ENCODE measurements at regions not wholly inside any gene's neighbourhood (a gene's known extent, or its start where the extent isn't known, plus 50 kb on each side); places are given as distances from the start of the nearest gene placed in this dataset.

GRCh38 chr5:104951829-104952228 is 1389.2 kb upstream of the NUDT12 start:
- POLR2A ChIA-PET: no interaction called here
- TF ChIP-seq HDGF (IDR thresholded peaks at IDR 0.05; ENCODE audit: borderline replicate concordance): no peak
- no peak for TF ChIP-seq SP1 (IDR thresholded peaks at IDR 0.05)
- CTCF ChIA-PET: no interaction called here
- no peak for DNase-seq (ENCODE audit: extremely low spot score)

- CTCF ChIA-PET: no interaction called here
- DNase-seq (ENCODE audit: extremely low spot score): no peak
- no peak for TF ChIP-seq FOXK2 (IDR thresholded peaks at IDR 0.05)
- no peak for TF ChIP-seq TARDBP (IDR thresholded peaks at IDR 0.05)
- no peak for TF ChIP-seq SP1 (IDR thresholded peaks at IDR 0.05)
- no peak for TF ChIP-seq HDGF (IDR thresholded peaks at IDR 0.05; ENCODE audit: borderline replicate concordance)
- TF ChIP-seq CTBP1 (IDR thresholded peaks at IDR 0.05; ENCODE audit: borderline replicate concordance): no peak
- no peak for TF ChIP-seq L3MBTL2 (conservative IDR thresholded peaks at IDR 0.05)
- no peak for TF ChIP-seq ZNF384 (IDR thresholded peaks at IDR 0.05)
- no peak for TF ChIP-seq SUZ12 (IDR thresholded peaks at IDR 0.05)
- TF ChIP-seq BHLHE40 (IDR thresholded peaks at IDR 0.05; ENCODE audit: borderline replicate concordance): no peak
- no peak for TF ChIP-seq NFRKB (IDR thresholded peaks at IDR 0.05)
- no peak for TF ChIP-seq ELF4 (IDR thresholded peaks at IDR 0.05)
- POLR2A ChIA-PET: no interaction called here
Measured at GRCh38 chr5:104947076-104947475, 1384.5 kb upstream of the NUDT12 start.

GRCh38 chr5:104942735-104943134 is 1380.1 kb upstream of the NUDT12 start:
- CTCF ChIA-PET: no interaction called here
- TF ChIP-seq PKNOX1 (IDR thresholded peaks at IDR 0.05) (peak; percentile 34; the same call in 1 of the 2 replicates), LEF1 (IDR thresholded peaks at IDR 0.05; ENCODE audit: borderline replicate concordance) (no peak)
- POLR2A ChIA-PET: no interaction called here
- DNase-seq (ENCODE audit: extremely low spot score): no peak

GRCh38 chr5:104941030-104941645 is 1378.5 kb upstream of the NUDT12 start:
- no peak for DNase-seq (ENCODE audit: extremely low spot score)
- CTCF ChIA-PET: no interaction called here
- POLR2A ChIA-PET: no interaction called here
- TF ChIP-seq NFRKB (IDR thresholded peaks at IDR 0.05): no peak
- no peak for TF ChIP-seq FOXK2 (IDR thresholded peaks at IDR 0.05)
- no peak for TF ChIP-seq LEF1 (IDR thresholded peaks at IDR 0.05; ENCODE audit: borderline replicate concordance)
- TF ChIP-seq TARDBP (IDR thresholded peaks at IDR 0.05): no peak
- no peak for TF ChIP-seq HDGF (IDR thresholded peaks at IDR 0.05; ENCODE audit: borderline replicate concordance)
- no peak for TF ChIP-seq SUZ12 (IDR thresholded peaks at IDR 0.05)
- TF ChIP-seq SP1 (IDR thresholded peaks at IDR 0.05): no peak
- TF ChIP-seq FOXM1 (IDR thresholded peaks at IDR 0.05; ENCODE audit: borderline replicate concordance): no peak
- no peak for TF ChIP-seq FOXA1 (IDR thresholded peaks at IDR 0.05)
- TF ChIP-seq ELF4 (IDR thresholded peaks at IDR 0.05): no peak

- DNase-seq (ENCODE audit: extremely low spot score): no peak
- ChIA-PET CTCF (no interaction called here), POLR2A (no interaction called here)
- no peak for TF ChIP-seq PKNOX1 (IDR thresholded peaks at IDR 0.05)
- TF ChIP-seq FOXM1 (IDR thresholded peaks at IDR 0.05; ENCODE audit: borderline replicate concordance): no peak
Measured at GRCh38 chr5:104937598-104937997, 1375.0 kb upstream of the NUDT12 start.

- CTCF ChIA-PET: no interaction called here
- no peak for DNase-seq (ENCODE audit: extremely low spot score)
- TF ChIP-seq FOXM1 (IDR thresholded peaks at IDR 0.05; ENCODE audit: borderline replicate concordance) (no peak), NFRKB (IDR thresholded peaks at IDR 0.05) (no peak), FOXA1 (IDR thresholded peaks at IDR 0.05) (no peak), SP1 (IDR thresholded peaks at IDR 0.05) (no peak), LEF1 (IDR thresholded peaks at IDR 0.05; ENCODE audit: borderline replicate concordance) (no peak), ARNT (IDR thresholded peaks at IDR 0.05) (no peak), ZNF384 (IDR thresholded peaks at IDR 0.05) (no peak), L3MBTL2 (conservative IDR thresholded peaks at IDR 0.05) (no peak), ELF4 (IDR thresholded peaks at IDR 0.05) (no peak), SUZ12 (IDR thresholded peaks at IDR 0.05) (no peak), FOXK2 (IDR thresholded peaks at IDR 0.05) (no peak), BHLHE40 (IDR thresholded peaks at IDR 0.05; ENCODE audit: borderline replicate concordance) (no peak), CTBP1 (IDR thresholded peaks at IDR 0.05; ENCODE audit: borderline replicate concordance) (no peak), HDGF (IDR thresholded peaks at IDR 0.05; ENCODE audit: borderline replicate concordance) (no peak), TARDBP (IDR thresholded peaks at IDR 0.05) (no peak), PKNOX1 (IDR thresholded peaks at IDR 0.05) (no peak)
- POLR2A ChIA-PET: no interaction called here
Measured at GRCh38 chr5:104932431-104932830, 1369.8 kb upstream of the NUDT12 start.

- ChIA-PET POLR2A (no interaction called here), CTCF (no interaction called here)
- TF ChIP-seq FOXK2 (IDR thresholded peaks at IDR 0.05) (no peak), HDGF (IDR thresholded peaks at IDR 0.05; ENCODE audit: borderline replicate concordance) (no peak), FOXA1 (IDR thresholded peaks at IDR 0.05) (no peak), ARNT (IDR thresholded peaks at IDR 0.05) (no peak), SP1 (IDR thresholded peaks at IDR 0.05) (no peak), L3MBTL2 (conservative IDR thresholded peaks at IDR 0.05) (no peak), LEF1 (IDR thresholded peaks at IDR 0.05; ENCODE audit: borderline replicate concordance) (no peak), PKNOX1 (IDR thresholded peaks at IDR 0.05) (no peak)
- no peak for DNase-seq (ENCODE audit: extremely low spot score)
Measured at GRCh38 chr5:104928906-104929520, 1366.4 kb upstream of the NUDT12 start.

Measured in HEK293T (cell line).